Ovary (tissue), 3 donors: ENCODE measurements at regions not wholly inside any gene's neighbourhood (a gene's known extent, or its start where the extent isn't known, plus 50 kb on each side); places are given as distances from the start of the nearest gene placed in this dataset.

Experiments used
- EP300 ChIP-seq: sonication (generic); formaldehyde crosslinking; IDR thresholded peaks from one replicate; pipeline ENCODE4 v1.6.1; 2017; ENCODE audit warnings: antibody characterized with exemption
- TF ChIP-seq, protein P1 (sequence below), 3 donors: fragments of 450-650 bp in 2 of 3; fragments of 200-600 bp in 1 of 3; IDR thresholded peaks; one replicate each; pipeline versions ENCODE4 v1.5.1 to v1.8.0; 2016 to 2022; ENCODE audit warnings: antibody characterized with exemption in 3 of 3, mild to moderate bottlenecking in 1 of 3
- donor health status: DM: no; HTN: no; CAD: no.

- TF ChIP-seq, protein P1, sequence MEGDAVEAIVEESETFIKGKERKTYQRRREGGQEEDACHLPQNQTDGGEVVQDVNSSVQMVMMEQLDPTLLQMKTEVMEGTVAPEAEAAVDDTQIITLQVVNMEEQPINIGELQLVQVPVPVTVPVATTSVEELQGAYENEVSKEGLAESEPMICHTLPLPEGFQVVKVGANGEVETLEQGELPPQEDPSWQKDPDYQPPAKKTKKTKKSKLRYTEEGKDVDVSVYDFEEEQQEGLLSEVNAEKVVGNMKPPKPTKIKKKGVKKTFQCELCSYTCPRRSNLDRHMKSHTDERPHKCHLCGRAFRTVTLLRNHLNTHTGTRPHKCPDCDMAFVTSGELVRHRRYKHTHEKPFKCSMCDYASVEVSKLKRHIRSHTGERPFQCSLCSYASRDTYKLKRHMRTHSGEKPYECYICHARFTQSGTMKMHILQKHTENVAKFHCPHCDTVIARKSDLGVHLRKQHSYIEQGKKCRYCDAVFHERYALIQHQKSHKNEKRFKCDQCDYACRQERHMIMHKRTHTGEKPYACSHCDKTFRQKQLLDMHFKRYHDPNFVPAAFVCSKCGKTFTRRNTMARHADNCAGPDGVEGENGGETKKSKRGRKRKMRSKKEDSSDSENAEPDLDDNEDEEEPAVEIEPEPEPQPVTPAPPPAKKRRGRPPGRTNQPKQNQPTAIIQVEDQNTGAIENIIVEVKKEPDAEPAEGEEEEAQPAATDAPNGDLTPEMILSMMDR (IDR thresholded peaks at IDR 0.05): no peak
- TF ChIP-seq EP300: no peak
Observed at GRCh38 chr5:35377653-35378052, 147.4 kb upstream of the PRLR start.
